Liver (tissue), 8 donors: ENCODE measurements at regions not wholly inside any gene's neighbourhood (a gene's known extent, or its start where the extent isn't known, plus 50 kb on each side); places are given as distances from the start of the nearest gene placed in this dataset.

ENCODE experiments used
- DNase-seq: peaks from one replicate; pipeline ENCODE4 v3.0.0-alpha.2; 2017; ENCODE audit warnings: low spot score
- H3K27ac ChIP-seq, 2 donors: one replicate each; pipeline ENCODE4 v1.7.0; 2013; ENCODE audit warnings: inconsistent platforms in 2 of 2, low read length in 2 of 2, control low read depth in 1 of 2, low read depth in 1 of 2, mild to moderate bottlenecking in 1 of 2
- H3K27me3 ChIP-seq, 4 donors: one replicate each; pipeline versions ENCODE4 v1.6.1 to v1.7.0; 2013; ENCODE audit warnings: low read length in 3 of 4, inconsistent platforms in 1 of 4, mild to moderate bottlenecking in 1 of 4, moderate library complexity in 1 of 4; ENCODE audit not compliant: control insufficient read depth in 4 of 4, insufficient read depth in 4 of 4
- H3K36me3 ChIP-seq, 4 donors: one replicate each; pipeline versions ENCODE4 v1.6.1 to v1.7.0; 2013; ENCODE audit warnings: low read length in 3 of 4, mild to moderate bottlenecking in 3 of 4, low read depth in 1 of 4, moderate library complexity in 1 of 4; ENCODE audit not compliant: control insufficient read depth in 4 of 4, insufficient read depth in 3 of 4
- H3K4me1 ChIP-seq, 4 donors: one replicate each; pipeline versions ENCODE4 v1.6.1 to v1.7.0; 2013; ENCODE audit warnings: low read length in 3 of 4, mild to moderate bottlenecking in 3 of 4, moderate library complexity in 1 of 4; ENCODE audit not compliant: control insufficient read depth in 4 of 4, insufficient read depth in 4 of 4
- H3K4me3 ChIP-seq, 3 donors: one replicate each; pipeline versions ENCODE4 v1.6.1 to v1.7.0; 2013; ENCODE audit warnings: low read length in 3 of 3, control low read depth in 1 of 3, low read depth in 1 of 3, mild to moderate bottlenecking in 1 of 3
- H3K9ac ChIP-seq, 2 donors: one replicate each; pipeline ENCODE4 v1.7.0; 2013; ENCODE audit warnings: low read length in 2 of 2, mild to moderate bottlenecking in 2 of 2, moderate library complexity in 2 of 2, control low read depth in 1 of 2, low read depth in 1 of 2
- H3K9me3 ChIP-seq, 4 donors: one replicate each; pipeline versions ENCODE4 v1.6.1 to v1.7.0; 2013; ENCODE audit warnings: low read length in 3 of 4; ENCODE audit not compliant: control insufficient read depth in 4 of 4
- ATF3 ChIP-seq: IDR thresholded peaks from 2 replicates; pipeline ENCODE4 v1.6.1; 2016; ENCODE audit warnings: antibody characterized with exemption
- EGR1 ChIP-seq, 2 donors: IDR thresholded peaks; 2 replicates each; pipeline ENCODE4 v1.6.1; 2016 to 2018; ENCODE audit warnings: antibody characterized with exemption in 2 of 2, low read depth in 2 of 2
- FOXA1 ChIP-seq: IDR thresholded peaks from 2 replicates; pipeline ENCODE4 v1.6.1; 2016; ENCODE audit warnings: antibody characterized with exemption
- FOXA2 ChIP-seq: IDR thresholded peaks from 2 replicates; pipeline ENCODE4 v1.6.1; 2016; ENCODE audit warnings: antibody characterized with exemption
- GABPA ChIP-seq, 2 donors: IDR thresholded peaks in 1 of 2; conservative IDR thresholded peaks in 1 of 2; 2 replicates each; pipeline ENCODE4 v1.6.1; 2016; ENCODE audit warnings: antibody characterized with exemption in 2 of 2, mild to moderate bottlenecking in 1 of 2, moderate library complexity in 1 of 2
- HNF4G ChIP-seq: IDR thresholded peaks from 2 replicates; pipeline ENCODE4 v1.6.1; 2016; ENCODE audit warnings: antibody characterized with exemption
- JUND ChIP-seq, 2 donors: IDR thresholded peaks; 2 replicates each; pipeline ENCODE4 v1.6.1; 2016; ENCODE audit warnings: antibody characterized with exemption in 2 of 2
- MAX ChIP-seq: IDR thresholded peaks from 2 replicates; pipeline ENCODE4 v1.6.1; 2016; ENCODE audit warnings: antibody characterized with exemption
- NR2F2 ChIP-seq: IDR thresholded peaks from 2 replicates; pipeline ENCODE4 v1.6.1; 2016; ENCODE audit warnings: antibody characterized with exemption
- REST ChIP-seq: IDR thresholded peaks from 2 replicates; pipeline ENCODE4 v1.6.1; 2016; ENCODE audit warnings: antibody characterized with exemption, mild to moderate bottlenecking
- RXRA ChIP-seq, 2 donors: IDR thresholded peaks; 2 replicates each; pipeline ENCODE4 v1.6.1; 2017 to 2018; ENCODE audit warnings: antibody characterized with exemption in 2 of 2, mild to moderate bottlenecking in 1 of 2
- SP1 ChIP-seq: IDR thresholded peaks from 2 replicates; pipeline ENCODE4 v1.6.1; 2018; ENCODE audit warnings: antibody characterized with exemption, mild to moderate bottlenecking
- TAF1 ChIP-seq: conservative IDR thresholded peaks from 2 replicates; pipeline ENCODE4 v1.6.1; 2016; ENCODE audit warnings: antibody characterized with exemption, mild to moderate bottlenecking
- YY1 ChIP-seq: IDR thresholded peaks from 2 replicates; pipeline ENCODE4 v1.6.1; 2016; ENCODE audit warnings: antibody characterized with exemption, mild to moderate bottlenecking
- WGBS: extraction: QIAGEN DNeasy Blood & Tissue Kit; methylation state at CpG from one replicate; pipeline ENCODE4 v1.1.7; 2013; 5-methylcytosine and 5-hydroxymethylcytosine counted together
- TF ChIP-seq, protein P1 (sequence below): fragments of 150-350 bp; IDR thresholded peaks from 2 replicates; pipeline ENCODE4 v1.5.1; 2017; ENCODE audit warnings: improper control_type of control experiment, low read depth, low read length; ENCODE audit not compliant: missing input control
- TF ChIP-seq, protein P2 (sequence below): IDR thresholded peaks from 2 replicates; pipeline ENCODE4 v1.6.1; 2016; ENCODE audit warnings: antibody characterized with exemption
- donor health status: healthy.
- donor health status: healthy.
- donor health status: healthy.
- donor health status: healthy.
- donor health status: healthy.

- WGBS = 57% methylated on average over 4 of the region's 4 CpGs
- TF ChIP-seq, protein P1, sequence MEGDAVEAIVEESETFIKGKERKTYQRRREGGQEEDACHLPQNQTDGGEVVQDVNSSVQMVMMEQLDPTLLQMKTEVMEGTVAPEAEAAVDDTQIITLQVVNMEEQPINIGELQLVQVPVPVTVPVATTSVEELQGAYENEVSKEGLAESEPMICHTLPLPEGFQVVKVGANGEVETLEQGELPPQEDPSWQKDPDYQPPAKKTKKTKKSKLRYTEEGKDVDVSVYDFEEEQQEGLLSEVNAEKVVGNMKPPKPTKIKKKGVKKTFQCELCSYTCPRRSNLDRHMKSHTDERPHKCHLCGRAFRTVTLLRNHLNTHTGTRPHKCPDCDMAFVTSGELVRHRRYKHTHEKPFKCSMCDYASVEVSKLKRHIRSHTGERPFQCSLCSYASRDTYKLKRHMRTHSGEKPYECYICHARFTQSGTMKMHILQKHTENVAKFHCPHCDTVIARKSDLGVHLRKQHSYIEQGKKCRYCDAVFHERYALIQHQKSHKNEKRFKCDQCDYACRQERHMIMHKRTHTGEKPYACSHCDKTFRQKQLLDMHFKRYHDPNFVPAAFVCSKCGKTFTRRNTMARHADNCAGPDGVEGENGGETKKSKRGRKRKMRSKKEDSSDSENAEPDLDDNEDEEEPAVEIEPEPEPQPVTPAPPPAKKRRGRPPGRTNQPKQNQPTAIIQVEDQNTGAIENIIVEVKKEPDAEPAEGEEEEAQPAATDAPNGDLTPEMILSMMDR = no peak
- TF ChIP-seq EGR1 (IDR thresholded peaks at IDR 0.05; ENCODE audit: low read depth in 2 of 2) = no peak
- TF ChIP-seq TAF1 = no peak
- no peak for TF ChIP-seq NR2F2
- TF ChIP-seq YY1 = no peak
- TF ChIP-seq, protein P2, sequence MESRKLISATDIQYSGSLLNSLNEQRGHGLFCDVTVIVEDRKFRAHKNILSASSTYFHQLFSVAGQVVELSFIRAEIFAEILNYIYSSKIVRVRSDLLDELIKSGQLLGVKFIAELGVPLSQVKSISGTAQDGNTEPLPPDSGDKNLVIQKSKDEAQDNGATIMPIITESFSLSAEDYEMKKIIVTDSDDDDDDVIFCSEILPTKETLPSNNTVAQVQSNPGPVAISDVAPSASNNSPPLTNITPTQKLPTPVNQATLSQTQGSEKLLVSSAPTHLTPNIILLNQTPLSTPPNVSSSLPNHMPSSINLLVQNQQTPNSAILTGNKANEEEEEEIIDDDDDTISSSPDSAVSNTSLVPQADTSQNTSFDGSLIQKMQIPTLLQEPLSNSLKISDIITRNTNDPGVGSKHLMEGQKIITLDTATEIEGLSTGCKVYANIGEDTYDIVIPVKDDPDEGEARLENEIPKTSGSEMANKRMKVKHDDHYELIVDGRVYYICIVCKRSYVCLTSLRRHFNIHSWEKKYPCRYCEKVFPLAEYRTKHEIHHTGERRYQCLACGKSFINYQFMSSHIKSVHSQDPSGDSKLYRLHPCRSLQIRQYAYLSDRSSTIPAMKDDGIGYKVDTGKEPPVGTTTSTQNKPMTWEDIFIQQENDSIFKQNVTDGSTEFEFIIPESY = no peak
- TF ChIP-seq JUND (IDR thresholded peaks at IDR 0.05) = no peak
- no peak for TF ChIP-seq RXRA (IDR thresholded peaks at IDR 0.05)
- TF ChIP-seq HNF4G = no peak
- TF ChIP-seq FOXA2 = no peak
- TF ChIP-seq GABPA (IDR thresholded peaks at IDR 0.05 in 1 of 2, conservative IDR thresholded peaks at IDR 0.05 in 1 of 2) = no peak
- no peak for TF ChIP-seq SP1
- TF ChIP-seq ATF3 = no peak
- TF ChIP-seq MAX = no peak
Measured at GRCh38 chr6:133166766-133167165, 74.4 kb upstream of the EYA4 start.

DNA sequence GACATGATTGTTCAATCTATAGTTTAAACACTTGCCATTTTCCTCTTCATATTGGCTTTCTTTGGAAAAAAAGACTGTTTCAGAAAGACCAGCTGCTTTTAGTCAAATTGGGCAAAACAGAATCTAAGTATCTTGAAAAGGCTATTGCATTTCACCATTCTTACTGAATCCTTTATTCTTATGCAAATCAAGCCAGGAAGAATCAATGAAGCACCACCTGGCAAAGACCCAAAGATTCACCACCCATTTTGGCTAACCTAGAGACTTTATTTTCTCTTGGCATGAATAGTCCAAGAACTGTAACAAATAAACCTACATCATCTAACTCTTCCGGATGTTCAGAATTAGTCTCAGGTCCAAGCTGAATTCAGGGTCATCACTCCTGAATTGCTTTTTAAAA is 71.3 kb upstream of the EYA4 start:
- Histone ChIP-seq H3K9me3 (peaks cover 0 to 6% (median 2%) of the 10 kb centered on the region in 4 donors), H3K27ac (no peak overlapping the region), H3K9ac (no peak overlapping the region), H3K4me1 (no peaks in the 10 kb centered on the region), H3K36me3 (no peaks in the 10 kb centered on the region), H3K4me3 (no peak overlapping the region), H3K27me3 (no peaks in the 10 kb centered on the region)
- no peak for TF ChIP-seq YY1
- no peak for TF ChIP-seq REST
- no peak for TF ChIP-seq FOXA1
- TF ChIP-seq ATF3 = no peak
- no peak for TF ChIP-seq GABPA (IDR thresholded peaks at IDR 0.05 in 1 of 2, conservative IDR thresholded peaks at IDR 0.05 in 1 of 2)
- no peak for TF ChIP-seq RXRA (IDR thresholded peaks at IDR 0.05)
- TF ChIP-seq, protein P1 = no peak
- no peak for TF ChIP-seq EGR1 (IDR thresholded peaks at IDR 0.05; ENCODE audit: low read depth in 2 of 2)
- no peak for TF ChIP-seq NR2F2
- TF ChIP-seq FOXA2 = no peak
- TF ChIP-seq, protein P2 = no peak
- no peak for TF ChIP-seq MAX
- TF ChIP-seq JUND (IDR thresholded peaks at IDR 0.05) = no peak
- TF ChIP-seq HNF4G = no peak
- no peak for DNase-seq
- WGBS = 82% methylated on average over 1 of the region's 1 CpG

More at GRCh38 chr6:133166766-133167165, 74.4 kb upstream of the EYA4 start:
- H3K4me1 ChIP-seq = no peaks in the 10 kb centered on the region
- H3K36me3 ChIP-seq = no peaks in the 10 kb centered on the region
- H3K9ac ChIP-seq = no peak overlapping the region
- no peak overlapping the region for H3K27ac ChIP-seq
- no peaks in the 10 kb centered on the region for H3K9me3 ChIP-seq
- DNase-seq = no peak
- no peak overlapping the region for H3K4me3 ChIP-seq
- H3K27me3 ChIP-seq = peaks cover 0 to 6% (median 2%) of the 10 kb centered on the region in 4 donors
